Stomach (tissue), 8 donors: ENCODE measurements at regions not wholly inside any gene's neighbourhood (a gene's known extent, or its start where the extent isn't known, plus 50 kb on each side); places are given as distances from the start of the nearest gene placed in this dataset.

Source experiments
- DNase-seq, 2 donors: peaks; one replicate each; pipeline versions ENCODE4 v3.0.0 to v3.0.0-alpha.2; 2013 to 2019
- H3K27ac ChIP-seq, 5 donors: fragments of 200-600 bp in 4 of 5; sonication (generic) in 4 of 5; one replicate each; pipeline ENCODE4 v1.5.1; 2013 to 2019; ENCODE audit warnings: mild to moderate bottlenecking in 1 of 5, moderate library complexity in 1 of 5
- H3K27me3 ChIP-seq, 3 donors: fragments of 200-600 bp; sonication (generic); one replicate each; pipeline ENCODE4 v1.5.1; 2017 to 2019; ENCODE audit warnings: mixed run types in 1 of 3
- H3K36me3 ChIP-seq, 4 donors: fragments of 200-600 bp; sonication (generic); 1 replicate in 3 of 4; 2 replicates in 1 of 4; pipeline ENCODE4 v1.5.1; 2016 to 2019
- H3K4me1 ChIP-seq, 4 donors: fragments of 200-600 bp; sonication (generic); one replicate each; pipeline ENCODE4 v1.5.1; 2016 to 2019
- H3K4me3 ChIP-seq, 4 donors: fragments of 200-600 bp; sonication (generic) in 3 of 4; one replicate each; pipeline ENCODE4 v1.5.1; 2016 to 2019; ENCODE audit warnings: mild to moderate bottlenecking in 1 of 4
- H3K9me3 ChIP-seq, 4 donors: fragments of 200-600 bp; sonication (generic); one replicate each; pipeline ENCODE4 v1.5.1; 2016 to 2019
- EP300 ChIP-seq: sonication (generic); formaldehyde crosslinking; IDR thresholded peaks from one replicate; pipeline ENCODE4 v1.6.1; 2017; ENCODE audit warnings: antibody characterized with exemption
- POLR2A ChIP-seq, 4 donors: fragments of 450-650 bp; IDR thresholded peaks; one replicate each; pipeline ENCODE4 v1.6.1; 2016; ENCODE audit warnings: antibody characterized with exemption in 4 of 4, control low read depth in 2 of 4, mild to moderate bottlenecking in 1 of 4, moderate library complexity in 1 of 4
- POLR2AphosphoS5 ChIP-seq, 3 donors: sonication (generic); formaldehyde crosslinking; IDR thresholded peaks; one replicate each; pipeline ENCODE4 v1.6.1; 2016; ENCODE audit warnings: antibody characterized with exemption in 3 of 3
- WGBS, 5 donors: extraction: QIAGEN DNeasy Blood & Tissue Kit in 3 of 5; methylation state at CpG; one replicate each; pipeline versions ENCODE4 v1.1.5 to v1.1.7; 2013 to 2018; 5-methylcytosine and 5-hydroxymethylcytosine counted together
- intact Hi-C: fragments of 100-400 bp; cut with DNase I; formaldehyde crosslinking; loops from one replicate; pipeline ENCODE4 v1.15.1; 2023; ENCODE audit warnings: low total_unique reads
- TF ChIP-seq, protein P1 (sequence below), 7 experiments: fragments of 450-650 bp in 4 of 7; fragments of 200-600 bp in 3 of 7; sonication (generic) in 3 of 7; IDR thresholded peaks; one replicate each; pipeline ENCODE4 v1.5.1; 2016 to 2019; ENCODE audit warnings: antibody characterized with exemption in 7 of 7, control low read depth in 2 of 7, mild to moderate bottlenecking in 1 of 7
- donor health status: healthy with polysubstance abuse.
- donor health status: Bipolar disorder and iron deficiency.
- donor health status: healthy.

DNA sequence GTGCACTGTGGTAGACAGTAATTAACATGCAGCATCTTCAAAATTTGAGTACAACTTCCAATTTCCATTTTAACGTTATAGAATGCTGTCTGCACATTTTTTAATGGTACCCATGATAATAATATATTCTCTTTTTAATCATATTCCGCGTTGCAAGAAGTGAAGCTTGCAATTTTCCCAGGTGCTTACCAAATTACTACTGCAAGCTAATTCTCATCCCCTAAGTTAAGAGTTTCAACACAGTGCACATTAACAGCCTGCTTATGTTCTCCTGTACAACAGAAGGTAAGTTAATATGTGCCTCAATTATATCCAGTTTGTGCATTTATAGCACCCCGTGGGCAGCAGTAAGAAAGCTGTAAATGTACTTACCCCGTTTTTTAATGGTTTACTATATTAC lies 132.9 kb downstream of the CBLN2 start:
- H3K36me3 ChIP-seq: no peaks in the 10 kb centered on the region
- H3K27ac ChIP-seq: no peak overlapping the region
- TF ChIP-seq POLR2A (IDR thresholded peaks at IDR 0.05): no peak
- no peak for TF ChIP-seq EP300
- TF ChIP-seq, protein P1, sequence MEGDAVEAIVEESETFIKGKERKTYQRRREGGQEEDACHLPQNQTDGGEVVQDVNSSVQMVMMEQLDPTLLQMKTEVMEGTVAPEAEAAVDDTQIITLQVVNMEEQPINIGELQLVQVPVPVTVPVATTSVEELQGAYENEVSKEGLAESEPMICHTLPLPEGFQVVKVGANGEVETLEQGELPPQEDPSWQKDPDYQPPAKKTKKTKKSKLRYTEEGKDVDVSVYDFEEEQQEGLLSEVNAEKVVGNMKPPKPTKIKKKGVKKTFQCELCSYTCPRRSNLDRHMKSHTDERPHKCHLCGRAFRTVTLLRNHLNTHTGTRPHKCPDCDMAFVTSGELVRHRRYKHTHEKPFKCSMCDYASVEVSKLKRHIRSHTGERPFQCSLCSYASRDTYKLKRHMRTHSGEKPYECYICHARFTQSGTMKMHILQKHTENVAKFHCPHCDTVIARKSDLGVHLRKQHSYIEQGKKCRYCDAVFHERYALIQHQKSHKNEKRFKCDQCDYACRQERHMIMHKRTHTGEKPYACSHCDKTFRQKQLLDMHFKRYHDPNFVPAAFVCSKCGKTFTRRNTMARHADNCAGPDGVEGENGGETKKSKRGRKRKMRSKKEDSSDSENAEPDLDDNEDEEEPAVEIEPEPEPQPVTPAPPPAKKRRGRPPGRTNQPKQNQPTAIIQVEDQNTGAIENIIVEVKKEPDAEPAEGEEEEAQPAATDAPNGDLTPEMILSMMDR (IDR thresholded peaks at IDR 0.05): no peak
- no peak for TF ChIP-seq POLR2AphosphoS5 (IDR thresholded peaks at IDR 0.05)
- H3K27me3 ChIP-seq: no peaks in the 10 kb centered on the region
- no peak for DNase-seq
- H3K9me3 ChIP-seq: peaks cover 0 to 25% (median 11%) of the 10 kb centered on the region in 4 donors
- H3K4me3 ChIP-seq: no peak overlapping the region
- H3K4me1 ChIP-seq: no peaks in the 10 kb centered on the region
- intact Hi-C loops: no loop called here
- 61 to 76% (median 66%) methylated on average over 5 of the region's 5 CpGs for WGBS, 5 donors

DNA sequence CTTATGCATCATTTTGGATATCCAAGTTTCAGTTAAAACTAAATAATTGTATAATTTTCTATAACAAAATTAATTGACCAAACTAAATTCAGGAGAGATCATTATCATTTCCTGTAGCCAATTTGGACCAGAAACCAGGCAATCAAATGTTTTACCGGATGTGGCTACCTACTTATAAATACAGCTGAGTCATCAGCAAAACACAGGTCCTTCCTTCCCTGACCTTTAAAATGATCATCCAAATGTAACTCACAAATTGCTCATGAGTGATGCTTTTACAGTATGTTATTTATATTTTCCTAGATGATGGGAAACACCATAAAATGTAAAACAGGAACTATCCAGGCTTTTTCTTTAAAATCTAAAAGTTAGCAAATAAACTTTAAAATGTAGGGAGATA lies 133.7 kb downstream of the CBLN2 start:
- no peak overlapping the region for H3K4me3 ChIP-seq
- H3K9me3 ChIP-seq: peaks cover 0 to 28% (median 10%) of the 10 kb centered on the region in 4 donors
- no peak for DNase-seq
- no peak overlapping the region for H3K27ac ChIP-seq
- no peaks in the 10 kb centered on the region for H3K4me1 ChIP-seq
- intact Hi-C loops: no loop called here
- H3K36me3 ChIP-seq: no peaks in the 10 kb centered on the region
- TF ChIP-seq, protein P1 (IDR thresholded peaks at IDR 0.05): no peak
- TF ChIP-seq POLR2A (IDR thresholded peaks at IDR 0.05) (no peak), EP300 (no peak), POLR2AphosphoS5 (IDR thresholded peaks at IDR 0.05) (no peak)
- 64 to 80% (median 72%) methylated on average over 1 of the region's 1 CpG for WGBS, 5 donors
- H3K27me3 ChIP-seq: no peaks in the 10 kb centered on the region

- no peak for DNase-seq
- Histone ChIP-seq H3K4me3 (no peak overlapping the region), H3K27ac (no peak overlapping the region), H3K4me1 (no peaks in the 10 kb centered on the region), H3K36me3 (no peaks in the 10 kb centered on the region), H3K27me3 (no peaks in the 10 kb centered on the region), H3K9me3 (peaks cover 0 to 28% (median 10%) of the 10 kb centered on the region in 4 donors)
- TF ChIP-seq, protein P1 (IDR thresholded peaks at IDR 0.05): no peak
- no peak for TF ChIP-seq POLR2A (IDR thresholded peaks at IDR 0.05)
- no peak for TF ChIP-seq POLR2AphosphoS5 (IDR thresholded peaks at IDR 0.05)
- intact Hi-C loops: no loop called here
- WGBS, 5 donors: 10 to 29% (median 11%) methylated on average over 1 of the region's 1 CpG
These were observed 134.2 kb downstream of the CBLN2 start for GRCh38 chr18:72409903-72410302.

- DNase-seq: no peak
- intact Hi-C loops: no loop called here
- no peaks in the 10 kb centered on the region for H3K4me1 ChIP-seq
- WGBS, 5 donors: 82 to 87% (median 84%) methylated on average over 2 of the region's 2 CpGs
- H3K27ac ChIP-seq: no peak overlapping the region
- H3K9me3 ChIP-seq: peaks cover 0 to 29% (median 11%) of the 10 kb centered on the region in 4 donors
- H3K27me3 ChIP-seq: no peaks in the 10 kb centered on the region
- H3K4me3 ChIP-seq: no peak overlapping the region
- no peaks in the 10 kb centered on the region for H3K36me3 ChIP-seq
- TF ChIP-seq EP300: no peak
- no peak for TF ChIP-seq POLR2AphosphoS5 (IDR thresholded peaks at IDR 0.05)
- TF ChIP-seq POLR2A (IDR thresholded peaks at IDR 0.05): no peak
- TF ChIP-seq, protein P1 (IDR thresholded peaks at IDR 0.05): no peak
These were observed 137.1 kb downstream of the CBLN2 start for GRCh38 chr18:72407048-72407447.
